ENCODE measurements at regions not wholly inside any gene's neighbourhood (a gene's known extent, or its start where the extent isn't known, plus 50 kb on each side); places are given as distances from the start of the nearest gene placed in this dataset.

DNA sequence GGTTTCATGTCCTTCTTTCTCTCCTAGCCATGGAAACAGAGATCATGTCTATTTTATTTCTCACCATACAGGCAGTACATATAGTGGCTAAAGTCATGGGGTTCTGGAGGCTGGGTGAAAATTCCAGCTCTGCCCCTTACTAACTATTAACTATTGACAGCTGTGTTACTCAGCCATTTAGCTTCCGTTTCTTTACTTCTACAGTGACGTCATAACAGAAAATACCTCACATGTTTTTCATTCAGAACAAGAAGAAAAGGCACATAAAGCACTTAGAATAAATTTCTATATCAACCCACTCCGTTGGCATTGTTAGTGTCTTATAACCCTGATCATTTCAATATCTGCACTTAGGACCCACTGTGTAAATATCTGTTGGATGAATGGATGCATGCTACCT, 1506.9 kb upstream of the TMEM132C start:
- no peak for DNase-seq (ENCODE audit: low spot score)

DNA sequence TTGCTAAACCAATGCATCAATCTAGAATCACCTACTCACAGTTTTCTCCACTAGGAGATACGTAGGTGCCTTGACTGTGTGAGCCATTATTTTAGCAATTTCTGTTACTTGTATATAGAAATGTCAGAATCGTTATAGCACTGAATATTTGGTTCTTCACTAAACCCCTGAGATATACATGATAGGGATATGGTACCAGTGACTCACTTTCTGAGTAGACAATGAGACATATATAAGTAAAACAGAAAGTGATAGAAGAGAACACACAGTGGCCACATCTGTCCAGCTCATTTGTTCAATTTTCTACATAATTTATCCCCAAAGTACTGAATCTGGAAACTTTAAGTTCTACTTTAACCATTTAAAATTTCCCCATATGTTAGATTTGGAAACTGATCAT, 1505.5 kb upstream of the TMEM132C start:
- DNase-seq (ENCODE audit: low spot score): no peak

DNA sequence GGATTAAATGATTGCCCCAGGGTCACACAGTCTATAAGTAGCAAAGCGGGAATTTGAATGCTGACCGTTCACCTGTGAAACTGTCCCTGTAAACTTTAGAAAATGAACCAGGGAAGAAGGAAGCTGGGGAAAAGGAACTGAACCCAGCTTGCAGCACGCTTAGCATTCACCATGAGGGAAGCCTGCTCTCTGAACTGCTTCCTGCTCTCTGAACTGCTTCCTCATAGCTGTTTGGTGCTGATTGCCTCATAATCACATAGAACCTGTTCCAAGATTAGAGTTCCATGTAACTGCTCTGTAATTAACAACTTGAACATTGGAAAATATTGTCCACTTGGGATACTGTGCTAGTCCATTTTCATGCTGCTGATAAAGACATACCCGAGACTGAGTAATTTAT, 1504.8 kb upstream of the TMEM132C start:
- no peak for DNase-seq (ENCODE audit: low spot score)

DNA sequence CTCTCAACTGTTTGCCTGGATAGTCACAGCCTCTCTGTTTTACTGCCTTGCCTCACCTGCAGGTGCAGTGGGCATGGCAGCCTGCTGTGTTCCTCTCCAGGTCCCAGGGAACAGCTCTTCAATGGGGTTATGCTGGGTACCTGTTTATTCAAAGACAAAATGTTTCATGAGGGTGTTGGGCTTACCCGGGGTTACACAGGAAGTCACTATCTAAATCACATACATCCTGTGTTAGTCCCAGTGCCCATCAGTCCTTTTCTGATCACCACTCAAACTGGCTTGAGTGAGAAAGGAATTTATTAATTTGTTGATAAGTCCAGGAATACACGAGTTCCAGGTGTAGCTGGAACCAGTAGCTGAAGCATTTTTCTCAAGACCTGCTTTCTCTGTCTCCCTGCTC, 1503.6 kb upstream of the TMEM132C start:
- no peak for DNase-seq (ENCODE audit: low spot score)

DNA sequence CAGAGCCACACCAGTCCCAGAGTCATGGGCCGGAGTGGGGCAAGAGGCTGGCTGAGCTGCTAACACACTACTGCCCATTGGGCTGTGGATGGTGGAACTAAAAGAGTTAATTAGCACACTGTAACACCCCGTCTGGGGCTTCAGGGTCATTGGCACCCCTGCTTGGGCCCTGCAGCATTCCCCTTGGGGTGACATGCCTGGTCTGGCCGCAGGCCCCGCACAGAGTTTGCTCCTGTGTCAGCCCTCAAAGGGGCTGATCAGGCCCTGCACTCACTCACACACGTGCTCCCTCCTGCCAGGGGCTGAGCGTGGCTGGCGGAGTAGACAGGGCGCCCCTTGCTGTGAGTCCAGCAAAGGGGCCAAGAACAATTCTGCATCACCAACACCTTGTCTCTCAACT, 1499.6 kb upstream of the TMEM132C start:
- no peak for DNase-seq (ENCODE audit: low spot score)

DNA sequence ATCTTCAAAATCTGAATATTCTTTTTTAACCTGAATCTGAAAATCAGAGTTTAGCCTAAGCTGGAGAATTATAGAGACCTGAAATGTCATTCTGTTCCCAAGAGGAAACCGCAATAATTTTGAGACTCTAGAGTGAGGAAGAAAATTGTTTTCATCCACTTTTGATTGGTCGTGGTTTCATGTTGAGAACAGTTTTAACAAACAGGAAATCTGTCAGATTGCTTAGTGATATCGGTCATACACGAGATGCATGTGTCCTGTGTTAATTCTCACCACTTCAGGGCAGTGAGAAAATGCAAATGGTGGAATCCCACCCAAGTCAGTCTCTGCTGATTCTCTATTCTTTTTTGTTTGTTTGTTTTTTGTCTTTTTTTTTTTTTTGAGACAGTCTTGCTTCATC, 1498.5 kb upstream of the TMEM132C start:
- no peak for DNase-seq (ENCODE audit: low spot score)

DNA sequence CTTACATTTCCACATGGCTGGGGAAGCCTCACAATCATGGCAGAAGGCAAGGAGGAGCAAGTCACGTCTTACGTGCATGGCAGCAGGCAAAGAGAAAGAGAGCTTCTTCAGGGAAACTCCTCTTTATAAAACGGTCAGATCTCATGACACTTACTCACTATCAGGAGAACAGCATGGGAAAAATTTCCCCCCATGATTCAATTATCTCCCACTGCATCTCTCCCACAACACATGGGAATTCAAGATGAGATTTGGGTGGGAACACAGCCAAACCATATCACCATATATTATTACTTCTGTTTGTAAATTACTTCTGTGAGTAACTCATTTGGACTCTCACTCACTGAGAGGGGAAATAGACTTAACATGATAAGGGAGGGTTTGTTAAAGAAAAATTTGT, 1496.8 kb upstream of the TMEM132C start:
- DNase-seq (ENCODE audit: low spot score): no peak

DNA sequence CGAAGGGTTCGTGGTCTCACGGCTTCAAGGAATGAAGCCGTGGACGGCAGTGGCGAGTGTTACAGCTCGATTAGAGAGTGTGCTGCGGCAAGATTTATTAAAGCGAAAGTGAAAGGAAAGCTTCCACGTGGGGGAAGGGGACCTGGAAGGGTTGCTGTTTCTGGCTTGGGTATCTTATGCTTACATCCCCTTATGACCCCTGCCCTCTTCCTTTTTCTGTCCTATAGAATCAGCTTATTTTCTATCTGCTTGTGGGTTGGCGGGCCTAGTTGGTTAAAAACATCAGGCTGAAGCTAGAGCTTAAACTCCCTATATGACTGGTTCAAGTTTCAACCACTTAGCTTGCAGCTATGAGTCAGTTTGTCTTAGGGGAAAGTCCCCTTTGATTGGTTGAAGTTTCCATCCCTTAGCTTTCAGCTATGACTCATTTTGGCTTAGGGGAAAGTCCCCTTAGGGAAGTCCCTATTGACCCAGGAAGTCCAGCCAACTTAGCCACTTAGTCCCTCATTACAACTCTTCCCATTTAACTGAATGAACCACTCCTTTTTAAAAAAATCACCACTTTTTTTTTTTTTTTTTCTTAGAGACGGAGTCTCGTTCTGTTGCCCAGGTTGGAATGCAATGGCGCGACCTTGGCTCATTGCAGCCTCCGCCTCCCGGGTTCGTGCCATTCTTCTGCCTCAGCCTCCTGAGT, 1494.7 kb upstream of the TMEM132C start:
- no peak for DNase-seq (ENCODE audit: low spot score)

DNA sequence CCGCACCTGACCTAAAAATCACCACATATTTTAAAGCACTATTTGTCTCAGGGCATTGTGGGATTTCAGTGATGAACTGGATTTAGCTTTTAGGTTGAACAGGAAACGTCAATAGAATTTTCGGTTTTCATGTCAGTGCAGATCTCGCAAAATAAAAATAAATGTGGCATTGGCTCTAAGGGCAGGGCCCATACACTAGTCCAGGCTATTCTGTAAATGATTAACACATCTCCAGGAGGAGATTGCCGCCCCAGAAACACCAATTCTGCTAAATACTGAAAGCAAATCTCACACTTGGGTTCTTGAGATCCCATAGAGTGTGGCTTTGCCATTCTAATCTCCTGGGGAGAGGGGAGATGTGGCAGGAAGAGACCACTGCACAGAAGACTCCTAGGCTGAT, 1494.0 kb upstream of the TMEM132C start:
- DNase-seq (ENCODE audit: low spot score): no peak

DNA sequence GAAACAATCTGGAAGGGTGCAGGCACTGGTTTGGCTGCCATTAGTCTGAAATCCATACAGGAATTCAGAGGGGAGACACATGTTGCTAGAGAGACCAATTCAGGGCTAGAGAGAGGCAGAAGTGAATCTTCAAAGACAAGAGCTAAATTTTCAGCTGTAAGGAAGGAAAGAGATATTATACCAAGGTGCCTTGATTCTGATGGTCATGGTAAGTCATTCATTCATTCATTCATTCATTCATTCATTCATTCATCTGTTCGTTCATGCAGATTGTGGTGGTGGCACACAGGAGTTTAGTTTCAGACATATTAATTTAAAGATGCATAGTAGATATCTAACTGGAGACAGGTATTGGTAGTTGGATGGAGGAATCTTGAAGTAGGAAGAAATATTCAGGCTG, 1493.5 kb upstream of the TMEM132C start:
- no peak for DNase-seq (ENCODE audit: low spot score)

DNA sequence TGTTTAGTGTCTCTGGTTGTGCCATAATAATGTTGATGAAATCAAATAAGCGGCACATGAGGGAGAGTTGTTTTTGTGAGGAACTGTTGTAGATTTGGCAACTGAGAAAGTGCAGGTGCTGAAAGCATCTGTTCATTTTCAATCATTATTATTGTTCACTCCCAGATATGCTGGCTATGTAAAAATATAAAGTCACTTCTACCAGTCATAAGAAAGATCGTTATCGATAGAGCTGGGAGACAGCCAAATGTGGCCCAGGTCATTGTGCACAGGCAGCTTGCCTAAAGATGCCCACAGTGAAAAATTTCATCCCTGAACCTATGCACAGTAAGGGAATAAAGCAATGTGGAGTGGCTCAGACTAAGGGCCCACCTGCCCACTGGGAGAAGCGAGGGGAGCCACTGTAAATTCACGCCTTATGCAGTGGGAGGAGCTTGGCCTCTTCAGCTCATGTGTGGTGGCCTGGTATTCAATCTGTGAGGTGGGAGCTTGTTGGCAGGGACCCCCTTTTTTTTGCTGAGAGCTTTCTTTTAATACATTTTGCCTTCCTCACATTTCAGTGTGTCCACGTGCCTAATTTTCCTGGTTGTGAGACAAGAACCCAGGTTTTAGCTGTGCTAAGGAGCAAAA, 1490.8 kb upstream of the TMEM132C start:
- peak; percentile 82 for DNase-seq (ENCODE audit: low spot score)

DNA sequence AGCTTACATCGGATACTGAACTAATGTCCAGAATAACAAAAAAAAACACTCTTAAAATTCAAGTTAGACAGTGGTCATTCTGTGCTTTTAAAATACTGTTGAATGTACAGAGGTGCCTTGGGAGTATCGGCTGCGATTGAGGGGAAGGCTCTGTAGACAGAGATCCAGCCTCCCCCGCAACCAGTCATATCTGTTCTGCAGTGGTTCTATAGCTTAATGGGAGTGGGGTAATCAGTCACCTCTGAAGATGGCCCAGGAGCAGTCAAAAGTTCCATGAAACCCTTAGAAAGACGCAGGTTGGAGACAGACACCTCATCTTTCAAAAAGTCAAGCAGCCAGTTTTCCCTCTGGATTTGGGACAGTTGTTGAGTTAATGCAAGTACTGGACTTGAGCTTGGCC, 1486.6 kb upstream of the TMEM132C start:
- DNase-seq (ENCODE audit: low spot score): no peak

DNA sequence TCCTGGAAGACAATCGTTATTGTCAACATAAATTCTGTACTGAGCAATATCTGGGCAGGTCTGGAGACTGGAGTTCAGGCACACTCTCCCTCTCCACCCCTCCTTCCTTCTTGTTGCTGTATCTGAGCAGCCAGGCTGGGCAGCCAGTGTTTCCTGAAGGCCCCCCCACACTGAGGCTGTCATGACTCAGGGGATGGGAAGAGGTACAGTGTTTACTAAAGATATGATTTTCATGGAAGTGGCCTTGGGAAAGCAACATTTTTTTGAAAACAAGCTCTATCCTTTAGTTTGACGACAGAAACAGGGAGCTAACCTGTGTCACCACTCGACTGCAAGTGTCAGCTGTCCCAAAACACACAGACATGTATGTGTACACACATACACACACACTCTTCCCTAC, 1485.4 kb upstream of the TMEM132C start:
- DNase-seq (ENCODE audit: low spot score): no peak

DNA sequence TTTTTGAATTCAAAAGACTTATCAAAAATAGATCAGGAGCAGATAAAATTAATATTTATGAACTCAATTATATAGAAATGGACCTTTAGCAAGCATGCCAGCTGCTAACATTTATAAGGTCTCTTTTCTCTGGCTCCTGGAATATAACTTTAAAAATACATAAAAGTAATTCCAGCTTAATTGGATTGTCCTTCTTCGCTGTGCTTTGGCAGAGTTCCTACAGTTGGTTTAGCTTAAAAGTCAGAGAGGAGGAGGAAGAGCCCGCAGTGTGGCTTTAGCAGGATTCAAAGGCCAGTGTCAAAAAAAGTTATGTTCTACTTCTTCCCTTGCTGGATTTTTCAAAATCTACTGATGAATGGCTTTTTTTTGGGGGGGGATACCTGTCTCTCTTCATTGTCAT, 1484.9 kb upstream of the TMEM132C start:
- DNase-seq (ENCODE audit: low spot score): no peak

DNA sequence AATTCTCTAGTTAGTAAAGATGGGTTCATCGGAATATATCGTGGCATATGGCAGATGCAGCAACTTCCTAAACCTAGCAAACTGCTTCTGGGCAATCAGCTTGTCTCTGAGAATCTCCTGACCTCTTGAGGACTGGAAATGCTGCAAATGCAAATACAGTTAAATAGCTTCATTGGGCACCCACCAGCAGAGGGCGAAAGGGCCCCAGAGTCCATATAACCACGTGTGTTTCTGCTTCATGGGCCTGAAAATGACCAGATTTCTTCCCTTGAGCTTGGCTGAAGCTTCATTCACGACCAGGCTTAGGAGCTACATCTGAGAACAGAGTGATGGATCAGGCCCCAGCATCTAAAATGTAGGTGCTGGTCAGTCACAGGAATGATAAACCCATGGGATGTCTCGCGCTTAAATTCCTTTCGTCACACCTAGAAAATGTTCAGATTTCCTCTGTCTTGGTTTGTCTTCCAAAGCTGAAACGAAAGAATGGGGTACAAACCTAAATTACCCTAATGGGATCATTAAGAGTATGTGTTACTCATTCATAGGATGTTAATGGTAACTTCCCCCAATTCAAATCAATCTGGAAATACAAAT, 1482.5 kb upstream of the TMEM132C start:
- DNase-seq (ENCODE audit: low spot score): peak; percentile 59

DNA sequence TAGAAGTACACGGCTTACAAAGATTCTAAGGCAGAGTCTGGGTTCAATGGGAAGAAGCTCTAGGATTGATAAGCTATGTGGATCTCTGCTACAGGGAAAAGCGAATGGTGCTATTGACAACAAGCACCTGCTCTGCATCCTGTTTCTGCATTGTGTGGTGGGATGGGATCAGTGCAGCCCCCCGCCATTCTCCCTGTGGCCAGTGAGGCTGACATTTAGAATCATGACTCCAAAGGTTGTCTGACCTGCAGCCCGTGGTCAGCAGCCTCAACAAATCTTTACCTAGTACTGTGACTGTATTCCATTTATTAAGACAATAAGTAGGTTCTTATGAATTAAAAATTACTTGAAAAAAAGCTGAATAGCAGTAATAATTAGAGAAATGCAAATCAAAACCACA, 1477.0 kb upstream of the TMEM132C start:
- no peak for DNase-seq (ENCODE audit: low spot score)

DNA sequence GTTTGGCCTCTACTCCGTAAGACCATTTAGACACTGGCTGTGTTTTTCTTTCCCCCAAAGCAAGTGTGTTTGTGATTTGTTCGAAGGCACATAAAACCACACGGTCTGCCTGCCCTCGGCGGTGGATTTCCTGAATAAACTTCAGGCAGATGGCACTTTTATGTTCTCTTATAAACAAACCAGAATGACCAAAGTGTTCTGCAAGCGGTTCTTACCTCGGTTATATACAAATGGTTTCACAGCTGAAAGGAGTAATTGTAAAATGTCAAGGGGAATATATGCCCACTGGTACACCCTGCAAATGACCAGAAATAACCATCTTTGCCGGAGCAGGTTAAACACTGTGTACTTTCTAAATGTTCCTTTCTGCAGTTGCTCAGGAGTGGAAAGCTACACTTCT, 1475.8 kb upstream of the TMEM132C start:
- no peak for DNase-seq (ENCODE audit: low spot score)

DNA sequence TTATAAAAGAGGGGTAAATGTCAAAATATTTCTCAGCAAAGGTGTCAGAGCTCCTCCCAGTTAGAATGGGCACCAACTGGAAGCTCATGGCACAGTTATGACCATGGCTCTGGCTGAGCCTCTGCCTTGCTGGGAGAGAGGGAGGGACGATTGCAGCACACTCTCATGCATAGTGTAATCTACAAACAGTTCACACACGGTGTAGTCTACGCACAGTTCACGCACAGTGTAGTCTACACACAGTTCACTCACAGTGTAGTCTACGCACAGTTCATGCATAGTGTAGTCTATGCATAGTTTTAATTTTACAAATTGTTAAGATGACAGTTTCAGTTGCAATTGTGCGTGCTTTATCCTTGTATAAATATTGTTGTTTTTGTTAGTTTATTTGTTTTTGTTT, 1474.6 kb upstream of the TMEM132C start:
- no peak for DNase-seq (ENCODE audit: low spot score)

DNA sequence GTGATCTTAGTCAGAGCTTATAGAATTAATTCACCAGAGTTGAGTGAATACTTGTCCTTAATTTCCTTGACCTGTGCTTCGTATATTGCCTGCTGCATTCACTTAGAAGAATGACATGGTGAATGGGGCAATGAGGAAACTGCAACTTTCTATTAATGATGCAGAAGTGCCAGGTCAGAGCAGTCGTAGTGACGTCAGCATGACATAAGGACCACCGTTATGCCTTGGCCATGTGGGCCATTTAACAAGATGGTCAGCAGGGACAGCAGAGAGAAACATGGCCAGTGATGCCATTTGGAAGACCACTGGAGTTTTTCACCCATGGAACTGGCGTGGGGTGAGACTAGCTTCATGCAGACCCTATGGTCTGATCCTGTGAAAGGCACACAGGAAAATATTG, 1469.4 kb upstream of the TMEM132C start:
- no peak for DNase-seq (ENCODE audit: low spot score)

DNA sequence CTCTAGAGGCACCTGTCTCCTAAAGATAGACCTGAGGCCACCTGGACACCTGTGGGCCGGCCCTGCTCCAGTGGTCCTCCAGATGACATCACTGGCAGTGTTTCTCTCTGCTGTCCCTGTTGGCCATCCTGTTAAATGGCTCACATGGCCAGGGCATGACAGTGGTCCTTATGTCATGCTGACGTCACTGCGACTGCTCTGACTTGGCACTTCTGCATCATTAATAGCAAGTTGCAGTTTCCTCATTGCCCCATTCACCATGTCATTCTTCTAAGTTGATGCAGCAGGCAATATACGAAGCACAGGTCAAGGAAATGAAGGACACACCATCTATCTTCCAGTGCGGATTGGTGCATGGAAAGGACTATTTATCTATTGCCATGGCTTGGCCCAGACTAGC, 1468.5 kb upstream of the TMEM132C start:
- DNase-seq (ENCODE audit: low spot score): no peak

DNA sequence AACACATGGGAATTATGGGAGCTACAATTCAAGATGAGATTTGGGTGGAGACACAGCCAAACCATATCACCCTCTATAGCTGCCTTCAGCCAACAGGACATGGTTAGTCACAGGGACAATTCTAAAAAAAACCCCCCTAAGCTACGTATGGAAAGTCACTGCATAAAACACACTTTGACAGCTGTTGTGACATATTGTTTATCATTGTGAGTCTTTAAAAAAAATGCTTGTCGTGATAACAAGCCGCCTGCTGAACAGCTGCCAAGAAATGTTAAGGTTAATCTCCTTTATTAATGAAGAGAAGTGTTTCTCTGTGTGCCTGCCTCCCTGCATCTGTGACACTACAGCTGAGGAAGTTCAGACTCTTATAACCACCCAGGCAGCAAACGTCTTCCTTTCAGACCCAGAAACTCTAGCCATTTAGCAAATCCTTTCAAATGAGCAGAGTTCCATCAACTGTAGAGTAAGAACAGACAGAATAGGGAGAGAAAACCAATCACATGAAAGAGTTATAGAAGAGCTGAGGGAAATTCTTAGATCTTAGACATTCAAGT, 1459.6 kb upstream of the TMEM132C start:
- no peak for DNase-seq (ENCODE audit: low spot score)

DNA sequence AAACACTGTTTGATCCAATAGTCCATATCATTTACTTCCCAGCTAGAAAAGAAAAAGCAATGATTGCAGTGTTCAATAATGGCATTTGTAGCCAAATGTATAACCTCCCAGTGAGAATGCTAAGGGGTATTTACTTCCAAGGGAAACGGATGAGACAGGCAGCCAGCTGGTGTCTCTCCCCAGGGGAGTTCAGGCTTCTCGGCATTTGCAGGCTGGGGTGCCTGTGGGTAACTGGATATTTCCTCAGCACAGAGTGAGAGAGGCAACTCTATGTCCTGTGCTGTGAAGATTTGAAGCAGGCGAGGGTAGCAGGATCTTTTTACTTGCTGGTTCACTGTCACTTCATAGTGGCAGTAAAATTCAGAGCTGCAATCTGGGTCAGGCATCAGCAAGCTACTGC, 1455.6 kb upstream of the TMEM132C start:
- no peak for DNase-seq (ENCODE audit: low spot score)

DNA sequence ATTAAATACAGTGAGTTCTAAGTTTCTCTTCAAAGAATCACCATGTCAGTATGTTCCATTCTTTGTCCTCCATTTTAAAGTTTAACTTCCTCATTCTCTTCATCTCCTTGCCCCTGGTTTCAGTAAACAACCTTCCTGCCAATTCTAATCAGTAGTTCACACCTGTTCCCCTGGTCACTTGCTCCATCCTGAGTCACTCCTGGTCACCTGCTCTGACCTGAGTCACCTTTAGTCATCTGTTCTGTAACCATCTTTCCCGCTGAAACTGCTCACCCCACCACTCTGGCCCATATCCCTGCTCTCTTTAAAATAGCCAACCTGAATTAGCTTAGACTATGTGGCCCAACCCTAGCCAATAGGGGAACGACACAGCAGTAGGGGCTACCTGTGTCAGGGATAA, 1447.4 kb upstream of the TMEM132C start:
- DNase-seq (ENCODE audit: low spot score): no peak
